SU-DHL-6 (cell line): ENCODE measurements at regions not wholly inside any gene's neighbourhood (a gene's known extent, or its start where the extent isn't known, plus 50 kb on each side); places are given as distances from the start of the nearest gene placed in this dataset.

Source experiments
- EZH2phosphoT487 ChIP-seq: fragments of 200-600 bp; sonication (generic), shearing (Covaris generic); conservative IDR thresholded peaks from 2 replicates; pipeline ENCODE4 v1.6.1; 2018; ENCODE audit warnings: mild to moderate bottlenecking, antibody characterized with exemption, low read length, moderate library complexity, mixed read lengths
- TF ChIP-seq, protein P1 (sequence below): fragments of 200-600 bp; sonication (generic); IDR thresholded peaks from one replicate; pipeline ENCODE4 v1.5.1; 2017; ENCODE audit warnings: antibody characterized with exemption, mild to moderate bottlenecking, low read length, moderate library complexity; ENCODE audit not compliant: insufficient read depth, poor library complexity, severe bottlenecking

DNA sequence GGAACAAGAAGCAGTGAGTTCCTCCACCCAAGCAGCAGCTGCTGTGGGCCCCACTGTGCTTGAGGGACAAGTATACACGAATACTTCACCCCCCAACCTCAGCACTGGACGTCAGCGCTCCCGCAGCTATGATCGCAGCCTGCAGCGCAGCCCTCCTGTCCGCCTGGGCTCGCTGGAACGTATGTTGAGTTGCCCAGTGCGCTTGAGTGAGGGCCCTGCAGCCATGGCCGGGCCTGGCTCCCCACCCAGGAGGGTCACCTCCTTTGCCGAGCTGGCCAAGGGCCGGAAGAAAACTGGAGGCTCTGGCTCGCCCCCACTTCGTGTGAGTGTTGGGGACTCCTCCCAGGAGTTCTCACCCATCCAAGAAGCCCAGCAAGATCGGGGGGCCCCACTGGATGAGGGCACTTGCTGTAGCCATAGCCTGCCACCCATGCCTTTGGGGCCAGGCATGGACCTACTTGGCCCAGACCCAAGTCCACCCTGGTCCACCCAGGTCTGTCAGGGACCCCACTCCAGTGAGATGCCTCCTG, 57.1 kb upstream of the TESK1 start:
- TF ChIP-seq, protein P1, sequence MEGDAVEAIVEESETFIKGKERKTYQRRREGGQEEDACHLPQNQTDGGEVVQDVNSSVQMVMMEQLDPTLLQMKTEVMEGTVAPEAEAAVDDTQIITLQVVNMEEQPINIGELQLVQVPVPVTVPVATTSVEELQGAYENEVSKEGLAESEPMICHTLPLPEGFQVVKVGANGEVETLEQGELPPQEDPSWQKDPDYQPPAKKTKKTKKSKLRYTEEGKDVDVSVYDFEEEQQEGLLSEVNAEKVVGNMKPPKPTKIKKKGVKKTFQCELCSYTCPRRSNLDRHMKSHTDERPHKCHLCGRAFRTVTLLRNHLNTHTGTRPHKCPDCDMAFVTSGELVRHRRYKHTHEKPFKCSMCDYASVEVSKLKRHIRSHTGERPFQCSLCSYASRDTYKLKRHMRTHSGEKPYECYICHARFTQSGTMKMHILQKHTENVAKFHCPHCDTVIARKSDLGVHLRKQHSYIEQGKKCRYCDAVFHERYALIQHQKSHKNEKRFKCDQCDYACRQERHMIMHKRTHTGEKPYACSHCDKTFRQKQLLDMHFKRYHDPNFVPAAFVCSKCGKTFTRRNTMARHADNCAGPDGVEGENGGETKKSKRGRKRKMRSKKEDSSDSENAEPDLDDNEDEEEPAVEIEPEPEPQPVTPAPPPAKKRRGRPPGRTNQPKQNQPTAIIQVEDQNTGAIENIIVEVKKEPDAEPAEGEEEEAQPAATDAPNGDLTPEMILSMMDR, result no peak
- no peak for TF ChIP-seq EZH2phosphoT487
